B cell (primary cell): ENCODE measurements at regions not wholly inside any gene's neighbourhood (a gene's known extent, or its start where the extent isn't known, plus 50 kb on each side); places are given as distances from the start of the nearest gene placed in this dataset.

Experiments used
- CTCF ChIP-seq: fragments of 200-600 bp; IDR thresholded peaks from one replicate; pipeline ENCODE4 v1.8.0; 2022; ENCODE audit warnings: antibody characterized with exemption, mild to moderate bottlenecking
- EZH2 ChIP-seq: IDR thresholded peaks from 2 replicates; pipeline ENCODE4 v1.6.1; 2012; ENCODE audit warnings: borderline replicate concordance, low read depth, mild to moderate bottlenecking, moderate library complexity, low read length; ENCODE audit not compliant: insufficient read depth, poor library complexity, severe bottlenecking

- TF ChIP-seq CTCF, result no peak
- no peak for TF ChIP-seq EZH2
These were observed 138.1 kb upstream of the BET1 start for GRCh38 chr7:94142281-94142680.
